ENCODE measurements at regions not wholly inside any gene's neighbourhood (a gene's known extent, or its start where the extent isn't known, plus 50 kb on each side); places are given as distances from the start of the nearest gene placed in this dataset.

- Histone ChIP-seq H3K27ac (ENCODE audit: low read depth) (no peak overlapping the region), H4K20me1 (replicated peaks; ENCODE audit: insufficient read depth) (no peaks in the 10 kb centered on the region), H3K27me3 (ENCODE audit: insufficient read depth) (no peaks in the 10 kb centered on the region), H3K4me3 (no peak overlapping the region), H3K4me2 (no peak overlapping the region), H3K9me2 (ENCODE audit: insufficient read depth) (peaks cover 8% of the 10 kb centered on the region; the same call in 1 of the 2 replicates), H3K79me2 (replicated peaks; ENCODE audit: insufficient read depth) (no peaks in the 10 kb centered on the region), H3K36me3 (ENCODE audit: insufficient read depth) (no peaks in the 10 kb centered on the region), H3F3A (replicated peaks; ENCODE audit: low read depth) (no peaks in the 10 kb centered on the region), H3K4me1 (ENCODE audit: insufficient read depth) (no peaks in the 10 kb centered on the region), H2AFZ (no peak overlapping the region)
- peaks cover 3% of the 10 kb centered on the region; the same call in 2 of the 3 replicates for H3K9me3 Mint-ChIP-seq
- H3K27me3 Mint-ChIP-seq (ENCODE audit: insufficient read depth, low read depth, poor library complexity): peaks cover 9% of the 10 kb centered on the region
- TF ChIP-seq ETS1 (IDR thresholded peaks at IDR 0.05) (no peak), STAT1 (IDR thresholded peaks at IDR 0.05; ENCODE audit: unreplicated experiment) (no peak), ZNF331 (CRISPR knock-in tag; IDR thresholded peaks at IDR 0.05; ENCODE audit: low read depth) (no peak), NANOG (IDR thresholded peaks at IDR 0.05; ENCODE audit: borderline replicate concordance) (no peak), ZNF114 (CRISPR knock-in tag; IDR thresholded peaks at IDR 0.05) (no peak), CREB1 (CRISPR knock-in tag; IDR thresholded peaks at IDR 0.05; ENCODE audit: low read depth) (no peak), ZNF462 (CRISPR knock-in tag; IDR thresholded peaks at IDR 0.05) (no peak), JUNB (IDR thresholded peaks at IDR 0.05; ENCODE audit: unreplicated experiment) (no peak), REST (IDR thresholded peaks at IDR 0.05; ENCODE audit: unreplicated experiment) (no peak), EZH2 (IDR thresholded peaks at IDR 0.05; ENCODE audit: low read depth, unreplicated experiment) (no peak), POLR2AphosphoS5 (IDR thresholded peaks at IDR 0.05; ENCODE audit: low read depth) (no peak), EZH2phosphoT487 (IDR thresholded peaks at IDR 0.05; ENCODE audit: unreplicated experiment) (no peak), CTCF (conservative IDR thresholded peaks at IDR 0.05; ENCODE audit: low read depth in 2 of 2) (no peak)
- no peak overlapping the region for H3K27ac Mint-ChIP-seq
- ATAC-seq (no peak), DNase-seq (ENCODE audit: low spot score) (no peak)
- no peaks in the 10 kb centered on the region for H3K4me1 Mint-ChIP-seq
- no peak overlapping the region for H3K4me3 Mint-ChIP-seq
- no peaks in the 10 kb centered on the region for H3K36me3 Mint-ChIP-seq (ENCODE audit: low read depth)
These were observed 151.2 kb downstream of the IRX5 start for GRCh38 chr16:55081622-55082590.
